ENCODE measurements at regions not wholly inside any gene's neighbourhood (a gene's known extent, or its start where the extent isn't known, plus 50 kb on each side); places are given as distances from the start of the nearest gene placed in this dataset.

GRCh38 chr13:90534617-90535370 is 812.7 kb upstream of the MIR17HG start:
- TF ChIP-seq CTCF (conservative IDR thresholded peaks at IDR 0.05; ENCODE audit: low read depth, low read length): no peak
- no peak for TF ChIP-seq EZH2 (IDR thresholded peaks at IDR 0.05; ENCODE audit: borderline replicate concordance, low read depth, low read length, poor library complexity, severe bottlenecking)

Measured in A673 (cell line).